GM21825 (cell line): ENCODE measurements at regions not wholly inside any gene's neighbourhood (a gene's known extent, or its start where the extent isn't known, plus 50 kb on each side); places are given as distances from the start of the nearest gene placed in this dataset.
"Not testable (repeated sequence)": the region's sequence is repeated elsewhere in the genome, so short reads cannot be mapped to it uniquely, and the experiment has no call there.

Source experiments
- ATAC-seq: cut with Tn5 transposase; IDR thresholded peaks from one replicate; pipeline ENCODE4 v1.9.1; 2021; ENCODE audit warnings: mild to moderate bottlenecking, moderate library complexity; ENCODE audit not compliant: unreplicated experiment

GRCh38 chr5:103385722-103386121 is 127.2 kb downstream of the MACIR start:
- no peak for ATAC-seq

DNA sequence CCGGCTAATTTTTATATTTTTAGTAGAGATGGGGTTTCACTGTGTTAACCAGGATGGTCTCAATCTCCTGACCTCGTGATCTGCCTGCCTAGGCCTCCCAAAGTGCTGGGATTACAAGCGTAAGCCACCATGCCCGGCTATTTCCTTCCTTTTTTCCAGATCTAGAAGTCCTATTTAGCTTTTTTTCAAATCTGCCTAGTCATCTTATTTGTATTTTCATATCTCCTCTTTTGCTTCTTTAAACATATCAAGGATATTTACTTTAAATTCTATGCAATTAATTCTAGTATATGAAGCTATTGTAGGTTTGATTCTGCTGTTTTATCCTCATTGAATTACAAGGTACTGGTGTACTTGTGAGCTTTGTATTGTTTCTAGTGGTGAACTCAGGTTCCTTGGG is 119.1 kb downstream of the MACIR start:
- not testable (repeated sequence) for ATAC-seq

GRCh38 chr5:103375863-103376591 is 117.5 kb downstream of the MACIR start:
- ATAC-seq: no peak

GRCh38 chr5:103375350-103375749 is 116.8 kb downstream of the MACIR start:
- ATAC-seq: no peak

GRCh38 chr5:103374473-103374963 is 116.0 kb downstream of the MACIR start:
- ATAC-seq: no peak

GRCh38 chr5:103373597-103374472 is 115.3 kb downstream of the MACIR start:
- no peak for ATAC-seq

DNA sequence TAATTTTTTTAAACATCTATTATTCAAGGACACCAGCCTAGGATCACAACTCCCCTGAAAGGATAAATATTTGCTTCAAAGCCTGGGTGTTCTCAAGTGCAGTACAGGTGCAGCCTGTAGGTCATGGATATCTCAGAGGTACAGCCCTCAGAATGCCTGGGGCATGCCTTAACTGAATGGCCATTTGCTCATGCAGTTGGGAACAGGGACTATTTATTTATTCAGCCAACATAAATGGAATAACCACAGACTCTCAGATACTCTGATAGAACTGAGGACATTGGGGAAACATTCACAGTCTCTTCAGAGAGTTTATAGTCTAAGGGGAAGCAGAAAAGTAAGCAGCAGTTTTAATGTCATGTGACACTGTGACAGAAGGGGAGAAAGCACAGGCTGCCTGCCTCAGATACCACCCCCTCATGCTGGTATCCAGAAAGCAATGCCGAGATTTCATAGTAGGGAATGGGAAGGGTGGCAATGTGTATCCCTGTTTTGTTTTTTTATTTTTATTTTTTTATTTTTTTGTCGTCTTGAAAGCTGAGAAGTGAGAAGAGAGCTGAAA is 112.6 kb downstream of the MACIR start:
- no peak for ATAC-seq

DNA sequence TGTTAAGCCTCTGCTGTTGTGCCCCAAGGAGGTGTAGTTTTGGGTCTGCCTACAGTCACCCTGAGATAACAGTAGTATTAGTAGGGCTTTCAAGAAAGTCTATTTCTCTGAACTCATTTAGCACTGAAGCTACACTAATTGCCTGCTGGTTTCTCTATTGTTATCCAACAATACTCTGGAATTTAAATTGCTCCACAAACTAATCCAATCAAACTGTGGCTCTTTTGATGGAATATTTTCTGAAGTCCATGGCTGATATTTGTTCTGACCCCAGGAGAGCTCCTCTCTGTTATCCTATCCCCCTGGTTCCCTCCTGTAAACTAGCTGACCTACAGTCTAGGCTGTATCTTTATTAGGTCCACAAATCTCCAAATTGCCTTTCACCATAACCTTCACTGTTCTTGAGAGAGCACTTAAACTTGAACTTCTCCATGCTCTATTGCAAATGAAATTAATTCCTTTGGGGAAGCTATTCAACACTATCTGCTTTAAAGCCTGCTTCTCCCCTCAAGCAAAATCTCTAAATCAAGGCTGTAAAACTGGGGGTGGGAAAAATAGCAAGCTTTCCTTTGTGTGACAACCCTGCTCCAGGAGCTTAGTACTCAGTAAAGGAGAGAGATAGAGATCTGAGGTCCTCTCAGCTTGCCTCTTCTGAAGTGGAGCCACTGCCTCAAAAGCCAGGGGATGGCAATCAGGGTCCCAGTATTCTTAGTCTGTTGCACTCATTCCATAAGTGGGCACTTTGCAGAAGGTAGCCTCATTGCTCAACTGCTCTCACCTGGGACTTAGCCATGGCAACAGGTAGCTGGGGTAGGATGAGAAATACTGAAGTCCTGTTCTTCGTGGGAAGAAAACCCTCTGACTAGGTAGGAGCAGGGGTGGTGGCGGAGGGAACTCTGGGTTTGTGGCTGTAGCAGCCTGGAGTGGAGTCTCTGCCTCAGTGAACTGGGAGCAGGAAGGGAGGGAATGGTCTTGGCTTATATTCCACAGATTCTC is 110.9 kb downstream of the MACIR start:
- ATAC-seq: no peak

GRCh38 chr5:103367702-103368101 is 109.1 kb downstream of the MACIR start:
- ATAC-seq: no peak

- no peak for ATAC-seq
These were observed 108.5 kb downstream of the MACIR start for GRCh38 chr5:103366918-103367549.

DNA sequence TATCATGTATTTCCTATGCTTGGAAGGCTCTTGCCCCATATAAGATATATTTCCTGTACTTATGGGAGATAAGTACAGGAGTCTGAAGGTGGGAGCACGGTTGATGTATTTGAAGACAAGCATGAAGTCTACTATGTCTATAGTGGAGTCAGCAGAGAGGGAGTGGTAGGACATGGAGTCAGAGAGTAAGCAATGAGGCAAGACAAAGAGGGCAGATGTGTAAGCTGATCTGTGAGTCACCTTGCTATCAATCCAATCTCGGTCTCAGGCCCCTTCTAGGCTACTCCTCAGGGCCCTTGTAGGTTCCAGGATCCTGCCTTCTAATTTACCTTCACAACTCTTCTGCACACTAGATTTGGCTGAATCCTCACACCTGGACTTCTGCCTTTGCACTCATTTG is 105.5 kb downstream of the MACIR start:
- no peak for ATAC-seq

- ATAC-seq: no peak
These were observed 103.6 kb downstream of the MACIR start for GRCh38 chr5:103362211-103362610.

DNA sequence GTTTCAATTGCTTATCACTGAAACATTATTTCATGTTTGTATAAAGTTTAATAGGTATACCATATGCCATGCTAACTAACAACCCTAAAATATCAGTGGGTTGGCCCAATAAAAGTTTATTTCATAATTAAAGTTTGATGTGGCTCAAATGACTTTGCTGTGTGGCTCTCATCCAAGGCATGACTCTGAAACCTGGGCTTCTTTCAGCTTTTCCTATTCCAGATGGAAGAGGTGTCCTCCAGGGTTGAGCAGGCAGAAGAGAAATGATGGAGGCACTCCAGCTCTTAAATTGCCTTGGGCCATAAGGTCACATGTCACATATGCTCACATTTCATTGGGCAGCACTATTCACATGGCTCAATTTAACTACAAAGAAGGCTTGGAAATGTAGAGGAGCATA is 101.9 kb downstream of the MACIR start:
- no peak for ATAC-seq

- no peak for ATAC-seq
These were observed 99.9 kb downstream of the MACIR start for GRCh38 chr5:103358305-103358995.

DNA sequence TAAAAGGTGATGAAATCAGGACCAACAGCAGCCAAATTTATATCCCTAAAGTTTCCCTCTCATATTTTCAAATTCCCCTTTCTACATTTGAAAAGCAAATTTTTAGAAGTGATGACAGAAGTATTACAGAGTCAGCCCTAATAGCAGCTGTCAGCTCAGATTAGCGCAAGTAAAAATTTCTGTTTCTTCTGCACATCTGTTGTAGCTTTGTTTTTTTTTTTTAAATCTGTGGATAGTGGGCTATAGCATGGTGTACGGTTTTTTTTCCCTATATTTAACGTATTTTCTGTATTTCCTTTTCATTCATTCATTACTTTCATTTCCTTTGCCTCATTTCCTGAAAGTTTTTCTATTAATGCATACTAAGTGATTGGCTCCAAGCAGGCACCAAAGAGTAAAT is 99.1 kb downstream of the MACIR start:
- ATAC-seq: no peak

DNA sequence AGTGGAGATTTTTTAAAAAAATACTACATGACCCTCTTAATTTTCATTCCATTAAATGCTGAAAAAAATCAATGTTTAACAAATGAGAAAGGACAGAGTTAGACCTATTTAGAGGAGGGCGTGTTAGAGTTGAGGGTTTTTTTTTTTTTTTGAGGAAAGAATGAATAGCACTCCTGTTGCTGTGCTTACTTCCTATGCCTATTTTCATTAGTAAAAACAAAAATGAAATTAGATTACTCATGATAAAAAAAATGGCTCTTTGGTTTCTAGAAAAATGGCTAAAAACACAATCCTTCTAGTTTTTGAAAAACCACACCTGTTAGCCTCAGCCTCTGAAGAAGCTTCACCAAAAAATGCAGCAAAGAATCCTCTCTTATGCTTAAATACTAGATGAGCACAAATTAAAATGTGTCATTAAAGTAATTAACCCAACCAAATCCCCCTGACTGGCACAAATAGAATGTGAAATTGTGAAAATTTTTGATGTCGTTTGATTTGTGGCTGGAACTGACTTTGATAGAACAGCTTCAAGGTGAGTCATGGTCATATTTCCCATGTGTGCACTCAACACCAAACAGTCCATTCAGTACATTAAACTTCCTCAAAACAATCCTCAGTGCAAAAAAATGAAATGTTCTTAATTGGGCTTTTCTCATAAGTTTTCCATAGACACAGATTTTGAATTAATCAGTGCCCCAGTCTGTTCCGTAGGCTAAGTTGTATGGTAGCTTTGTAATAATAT is 98.0 kb downstream of the MACIR start:
- ATAC-seq: no peak

GRCh38 chr5:103355579-103355978 is 97.0 kb downstream of the MACIR start:
- no peak for ATAC-seq

- ATAC-seq: no peak
These were observed 95.9 kb downstream of the MACIR start for GRCh38 chr5:103354446-103354845.

DNA sequence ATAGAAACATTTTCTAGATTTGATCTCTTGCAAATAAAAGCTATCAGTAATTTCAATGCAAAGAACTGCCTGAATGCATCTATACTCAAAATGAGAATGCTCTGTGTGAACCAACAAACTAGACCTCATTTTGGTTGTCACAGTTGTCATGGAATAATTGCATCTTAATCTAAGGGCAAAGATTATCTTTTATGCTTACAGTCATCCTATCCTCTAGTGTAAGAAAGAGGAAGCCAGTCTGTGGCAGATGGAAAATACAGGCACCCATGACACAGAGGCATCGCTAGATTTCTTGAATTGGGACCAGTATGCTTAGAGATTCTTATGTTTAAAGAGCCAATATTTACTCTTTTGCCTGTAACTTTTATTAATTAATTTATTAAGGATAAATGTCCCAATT is 95.0 kb downstream of the MACIR start:
- no peak for ATAC-seq
